H9 (cell line): ENCODE measurements at regions not wholly inside any gene's neighbourhood (a gene's known extent, or its start where the extent isn't known, plus 50 kb on each side); places are given as distances from the start of the nearest gene placed in this dataset.

Experiments used
- DNase-seq: peaks from one replicate; pipeline ENCODE4 v3.0.0-alpha.2; 2017
- H2AFZ ChIP-seq: one replicate; pipeline ENCODE4 v1.6.1; 2013; ENCODE audit warnings: mild to moderate bottlenecking, low read length, control low read depth, moderate library complexity
- H2AK5ac ChIP-seq: 2 replicates; pipeline ENCODE4 v1.6.1; 2013; ENCODE audit warnings: low read length, control low read depth, mixed read lengths; ENCODE audit not compliant: insufficient read length
- H2BK120ac ChIP-seq: one replicate; pipeline ENCODE4 v1.6.1; 2013; ENCODE audit warnings: low read depth, mild to moderate bottlenecking, low read length, control low read depth, inconsistent platforms; ENCODE audit not compliant: poor library complexity, severe bottlenecking
- H2BK12ac ChIP-seq: 2 replicates; pipeline ENCODE4 v1.6.1; 2013; ENCODE audit warnings: low read length, control low read depth, mixed read lengths, low read depth; ENCODE audit not compliant: insufficient read length
- H2BK15ac ChIP-seq: 2 replicates; pipeline ENCODE4 v1.6.1; 2013; ENCODE audit warnings: low read depth, low read length, control low read depth
- H2BK20ac ChIP-seq: one replicate; pipeline ENCODE4 v1.6.1; 2013; ENCODE audit warnings: low read depth, mild to moderate bottlenecking, low read length, control low read depth, inconsistent platforms; ENCODE audit not compliant: poor library complexity, severe bottlenecking
- H2BK5ac ChIP-seq: 2 replicates; pipeline ENCODE4 v1.6.1; 2013; ENCODE audit warnings: low read length, control low read depth, mixed read lengths; ENCODE audit not compliant: insufficient read length
- H3K14ac ChIP-seq: 2 replicates; pipeline ENCODE4 v1.6.1; 2013; ENCODE audit warnings: low read length, control low read depth; ENCODE audit not compliant: insufficient read depth
- H3K18ac ChIP-seq: 2 replicates; pipeline ENCODE4 v1.6.1; 2013; ENCODE audit warnings: low read depth, mild to moderate bottlenecking, mixed read lengths, low read length, control low read depth; ENCODE audit not compliant: insufficient read length
- H3K23ac ChIP-seq: 2 replicates; pipeline ENCODE4 v1.6.1; 2013; ENCODE audit warnings: low read length, control low read depth, mixed read lengths, low read depth; ENCODE audit not compliant: insufficient read length
- H3K23me2 ChIP-seq: 2 replicates; pipeline ENCODE4 v1.6.1; 2013; ENCODE audit warnings: low read depth, mild to moderate bottlenecking, mixed read lengths, low read length, control low read depth; ENCODE audit not compliant: insufficient read length, poor library complexity, severe bottlenecking
- H3K27ac ChIP-seq: 2 replicates; pipeline ENCODE4 v1.5.1; 2013; ENCODE audit warnings: low read length, control low read depth, mixed read lengths, low read depth; ENCODE audit not compliant: insufficient read length
- H3K27me3 ChIP-seq: 2 replicates; pipeline ENCODE4 v1.6.1; 2013; ENCODE audit warnings: low read length, control low read depth, inconsistent platforms; ENCODE audit not compliant: insufficient read depth
- H3K4ac ChIP-seq: 2 replicates; pipeline ENCODE4 v1.6.1; 2013; ENCODE audit warnings: low read depth, mild to moderate bottlenecking, control low read depth, inconsistent platforms, low read length, moderate library complexity
- H3K4me1 ChIP-seq: 2 replicates; pipeline ENCODE4 v1.6.1; 2013; ENCODE audit warnings: low read length, control low read depth, inconsistent platforms; ENCODE audit not compliant: insufficient read depth
- H3K4me2 ChIP-seq: 2 replicates; pipeline ENCODE4 v1.6.1; 2013; ENCODE audit warnings: low read length, control low read depth, mixed read lengths; ENCODE audit not compliant: insufficient read length, insufficient read depth
- H3K56ac ChIP-seq: 2 replicates; pipeline ENCODE4 v1.6.1; 2013; ENCODE audit warnings: low read depth, mild to moderate bottlenecking, mixed read lengths, low read length, control low read depth; ENCODE audit not compliant: insufficient read length
- H3K79me1 ChIP-seq: 2 replicates; pipeline ENCODE4 v1.6.1; 2013; ENCODE audit warnings: low read depth, mild to moderate bottlenecking, moderate library complexity, low read length, control low read depth, inconsistent platforms; ENCODE audit not compliant: insufficient read depth, poor library complexity, severe bottlenecking
- H3K79me2 ChIP-seq: 2 replicates; pipeline ENCODE4 v1.6.1; 2013; ENCODE audit warnings: low read length, control low read depth, inconsistent platforms; ENCODE audit not compliant: insufficient read depth
- H3K9ac ChIP-seq: 2 replicates; pipeline ENCODE4 v1.6.1; 2013; ENCODE audit warnings: low read length, control low read depth, mixed read lengths; ENCODE audit not compliant: insufficient read length; ENCODE audit errors: extremely low read depth
- H3K9me3 ChIP-seq: one replicate; pipeline ENCODE4 v1.6.1; 2013; ENCODE audit warnings: low read depth, low read length, inconsistent platforms; ENCODE audit not compliant: control insufficient read depth
- H3T11ph ChIP-seq: one replicate; pipeline ENCODE4 v1.6.1; 2013; ENCODE audit warnings: mild to moderate bottlenecking, low read length, control low read depth, inconsistent platforms
- H4K20me1 ChIP-seq: one replicate; pipeline ENCODE4 v1.6.1; 2013; ENCODE audit not compliant: control insufficient read depth, insufficient read length, insufficient read depth
- H4K5ac ChIP-seq: 2 replicates; pipeline ENCODE4 v1.6.1; 2013; ENCODE audit warnings: low read depth, mild to moderate bottlenecking, mixed read lengths, low read length, control low read depth; ENCODE audit not compliant: insufficient read length
- H4K8ac ChIP-seq: replicated peaks from 2 replicates; pipeline ENCODE4 v1.6.1; 2013; ENCODE audit warnings: low read length, control low read depth, mixed read lengths, low read depth; ENCODE audit not compliant: insufficient read length
- H4K91ac ChIP-seq: 2 replicates; pipeline ENCODE4 v1.6.1; 2013; ENCODE audit warnings: low read depth, mild to moderate bottlenecking, moderate library complexity, mixed read lengths, low read length, control low read depth; ENCODE audit not compliant: insufficient read length
- H3K27ac Mint-ChIP-seq, 3 experiments: 2 replicates in 2 of 3; 3 replicates in 1 of 3; pipeline ENCODE4 v1.8.0; 2020 to 2021; ENCODE audit warnings: mixed read lengths in 3 of 3, mild to moderate bottlenecking in 1 of 3, moderate library complexity in 1 of 3
- H3K27me3 Mint-ChIP-seq: 2 replicates; pipeline ENCODE4 v1.8.0; 2021; ENCODE audit warnings: low read depth, mild to moderate bottlenecking, moderate library complexity, mixed read lengths
- H3K36me3 Mint-ChIP-seq, 3 experiments: 2 replicates in 2 of 3; 3 replicates in 1 of 3; pipeline ENCODE4 v1.8.0; 2020 to 2021; ENCODE audit warnings: low read depth in 3 of 3, mixed read lengths in 3 of 3; ENCODE audit not compliant: insufficient read depth in 1 of 3
- H3K4me1 Mint-ChIP-seq, 2 experiments: 2 replicates each; pipeline ENCODE4 v1.8.0; 2020; ENCODE audit warnings: mixed read lengths in 2 of 2
- H3K4me3 Mint-ChIP-seq, 2 experiments: 2 replicates in 1 of 2; 3 replicates in 1 of 2; pipeline ENCODE4 v1.8.0; 2020 to 2021; ENCODE audit warnings: mild to moderate bottlenecking in 2 of 2, mixed read lengths in 2 of 2, moderate library complexity in 1 of 2
- H3K9me3 Mint-ChIP-seq, 2 experiments: 2 replicates in 1 of 2; 3 replicates in 1 of 2; pipeline ENCODE4 v1.8.0; 2020; ENCODE audit warnings: mild to moderate bottlenecking in 2 of 2, mixed read lengths in 2 of 2, moderate library complexity in 1 of 2
- CTCF ChIP-seq: fragments of 200-600 bp; sonication (generic); conservative IDR thresholded peaks from 3 replicates; pipeline ENCODE4 v1.8.0; 2021; ENCODE audit warnings: antibody characterized with exemption, mild to moderate bottlenecking
- WGBS: extraction: QIAGEN DNeasy Blood & Tissue Kit; methylation state at CpG from one replicate; pipeline ENCODE4 v1.1.7; 2013; ENCODE audit warnings: missing lambda C conversion rate, low lambda C conversion rate, mixed read lengths; ENCODE audit not compliant: insufficient read length; ENCODE audit errors: extremely low coverage; 5-methylcytosine and 5-hydroxymethylcytosine counted together

GRCh38 chr22:49406879-49407587 lies 420.6 kb downstream of the BRD1 start:
- peak overlapping the region; percentile 35 for H3K14ac ChIP-seq
- no peaks in the 10 kb centered on the region for H3K9me3 ChIP-seq
- H3K4me1 ChIP-seq = no peaks in the 10 kb centered on the region
- no peak overlapping the region for H4K91ac ChIP-seq
- H2BK5ac ChIP-seq = no peak overlapping the region
- no peaks in the 10 kb centered on the region for H3K23me2 ChIP-seq
- no peak overlapping the region for H2BK12ac ChIP-seq
- H2AFZ ChIP-seq = no peak overlapping the region
- H2BK15ac ChIP-seq = no peak overlapping the region
- H3K9ac ChIP-seq = no peak overlapping the region
- WGBS = no CpG with 5 or more reads among the region's 19 CpGs
- H4K8ac ChIP-seq = no peak overlapping the region
- no peaks in the 10 kb centered on the region for H3K27me3 ChIP-seq
- H2BK20ac ChIP-seq = no peak overlapping the region
- Mint-ChIP-seq H3K27ac (no peak overlapping the region), H3K27me3 (peaks cover 21% of the 10 kb centered on the region), H3K4me1 (peaks cover 10% of the 10 kb centered on the region in 2 experiments), H3K36me3 (peaks cover 0 to 6% (median 0%) of the 10 kb centered on the region in 3 experiments; a peak in 2 of 7 replicates), H3K9me3 (peaks cover 2 to 3% of the 10 kb centered on the region in 2 experiments; a peak in 2 of 5 replicates), H3K4me3 (no peak overlapping the region)
- H3K23ac ChIP-seq = no peak overlapping the region
- H3T11ph ChIP-seq = no peak overlapping the region
- H3K79me1 ChIP-seq = no peaks in the 10 kb centered on the region
- H2AK5ac ChIP-seq = no peak overlapping the region
- H2BK120ac ChIP-seq = no peak overlapping the region
- no peak overlapping the region for H3K56ac ChIP-seq
- no peak overlapping the region for H4K5ac ChIP-seq
- no peak for DNase-seq
- H3K79me2 ChIP-seq = no peaks in the 10 kb centered on the region
- H3K18ac ChIP-seq = no peak overlapping the region
- H3K4ac ChIP-seq = no peak overlapping the region
- H3K27ac ChIP-seq = no peak overlapping the region
- H3K4me2 ChIP-seq = no peak overlapping the region
- no peaks in the 10 kb centered on the region for H4K20me1 ChIP-seq
- no peak for TF ChIP-seq CTCF
